Thyroid gland (tissue), 4 donors: ENCODE measurements at regions not wholly inside any gene's neighbourhood (a gene's known extent, or its start where the extent isn't known, plus 50 kb on each side); places are given as distances from the start of the nearest gene placed in this dataset.

Experiments used
- POLR2A ChIP-seq, 2 donors: fragments of 450-650 bp; IDR thresholded peaks; one replicate each; pipeline ENCODE4 v1.6.1; 2017; ENCODE audit warnings: antibody characterized with exemption in 2 of 2, mild to moderate bottlenecking in 2 of 2, moderate library complexity in 1 of 2
- TF ChIP-seq, protein P1 (sequence below), 6 experiments: fragments of 200-600 bp in 3 of 6; fragments of 450-650 bp in 3 of 6; sonication (generic) in 3 of 6; IDR thresholded peaks; one replicate each; pipeline ENCODE4 v1.5.1; 2016 to 2019; ENCODE audit warnings: antibody characterized with exemption in 6 of 6, mild to moderate bottlenecking in 2 of 6, inconsistent platforms in 1 of 6, moderate library complexity in 1 of 6

GRCh38 chr12:16919551-16919950 is 313.6 kb upstream of the LMO3 start:
- TF ChIP-seq POLR2A (IDR thresholded peaks at IDR 0.05): no peak
- TF ChIP-seq, protein P1, sequence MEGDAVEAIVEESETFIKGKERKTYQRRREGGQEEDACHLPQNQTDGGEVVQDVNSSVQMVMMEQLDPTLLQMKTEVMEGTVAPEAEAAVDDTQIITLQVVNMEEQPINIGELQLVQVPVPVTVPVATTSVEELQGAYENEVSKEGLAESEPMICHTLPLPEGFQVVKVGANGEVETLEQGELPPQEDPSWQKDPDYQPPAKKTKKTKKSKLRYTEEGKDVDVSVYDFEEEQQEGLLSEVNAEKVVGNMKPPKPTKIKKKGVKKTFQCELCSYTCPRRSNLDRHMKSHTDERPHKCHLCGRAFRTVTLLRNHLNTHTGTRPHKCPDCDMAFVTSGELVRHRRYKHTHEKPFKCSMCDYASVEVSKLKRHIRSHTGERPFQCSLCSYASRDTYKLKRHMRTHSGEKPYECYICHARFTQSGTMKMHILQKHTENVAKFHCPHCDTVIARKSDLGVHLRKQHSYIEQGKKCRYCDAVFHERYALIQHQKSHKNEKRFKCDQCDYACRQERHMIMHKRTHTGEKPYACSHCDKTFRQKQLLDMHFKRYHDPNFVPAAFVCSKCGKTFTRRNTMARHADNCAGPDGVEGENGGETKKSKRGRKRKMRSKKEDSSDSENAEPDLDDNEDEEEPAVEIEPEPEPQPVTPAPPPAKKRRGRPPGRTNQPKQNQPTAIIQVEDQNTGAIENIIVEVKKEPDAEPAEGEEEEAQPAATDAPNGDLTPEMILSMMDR (IDR thresholded peaks at IDR 0.05): no peak
